ENCODE measurements at regions not wholly inside any gene's neighbourhood (a gene's known extent, or its start where the extent isn't known, plus 50 kb on each side); places are given as distances from the start of the nearest gene placed in this dataset.

- no peak overlapping the region for H3K27ac ChIP-seq
- no peaks in the 10 kb centered on the region for H3K4me1 ChIP-seq (ENCODE audit: insufficient read depth)
- H3K4me2 ChIP-seq (ENCODE audit: unreplicated experiment), result no peak overlapping the region
- no peaks in the 10 kb centered on the region for H4K20me1 ChIP-seq (ENCODE audit: insufficient read depth)
- H3F3A ChIP-seq (ENCODE audit: insufficient read depth), result no peaks in the 10 kb centered on the region
- H3K9me2 ChIP-seq (ENCODE audit: insufficient read depth), result no peaks in the 10 kb centered on the region
- no peaks in the 10 kb centered on the region for H3K36me3 ChIP-seq (ENCODE audit: low read depth)
- in situ Hi-C loops (cut with MboI), result no loop called here
- H3K9ac ChIP-seq, result no peak overlapping the region
- TF ChIP-seq EZH2 (IDR thresholded peaks at IDR 0.05; ENCODE audit: insufficient read depth, poor library complexity, severe bottlenecking) (no peak), EZH2phosphoT487 (IDR thresholded peaks at IDR 0.05; ENCODE audit: insufficient read depth, low read depth) (no peak)
- DNase-seq, result no peak
- no peaks in the 10 kb centered on the region for H3K79me2 ChIP-seq (ENCODE audit: insufficient read depth)
- no peaks in the 10 kb centered on the region for H3K27me3 ChIP-seq (replicated peaks; ENCODE audit: insufficient read depth)
- no peak overlapping the region for H3K4me3 ChIP-seq
- no peaks in the 10 kb centered on the region for H3K9me3 ChIP-seq (ENCODE audit: low read depth)
- H2AFZ ChIP-seq, result no peak overlapping the region
- WGBS, 2 experiments (ENCODE audit: low coverage in 1 of 2, low lambda C conversion rate in 2 of 2, missing lambda C conversion rate in 2 of 2), result 47 to 56% methylated on average over 8 of the region's 8 CpGs
Observed at GRCh38 chr4:102165584-102165983, 179.7 kb downstream of the SLC39A8 start.

DNA sequence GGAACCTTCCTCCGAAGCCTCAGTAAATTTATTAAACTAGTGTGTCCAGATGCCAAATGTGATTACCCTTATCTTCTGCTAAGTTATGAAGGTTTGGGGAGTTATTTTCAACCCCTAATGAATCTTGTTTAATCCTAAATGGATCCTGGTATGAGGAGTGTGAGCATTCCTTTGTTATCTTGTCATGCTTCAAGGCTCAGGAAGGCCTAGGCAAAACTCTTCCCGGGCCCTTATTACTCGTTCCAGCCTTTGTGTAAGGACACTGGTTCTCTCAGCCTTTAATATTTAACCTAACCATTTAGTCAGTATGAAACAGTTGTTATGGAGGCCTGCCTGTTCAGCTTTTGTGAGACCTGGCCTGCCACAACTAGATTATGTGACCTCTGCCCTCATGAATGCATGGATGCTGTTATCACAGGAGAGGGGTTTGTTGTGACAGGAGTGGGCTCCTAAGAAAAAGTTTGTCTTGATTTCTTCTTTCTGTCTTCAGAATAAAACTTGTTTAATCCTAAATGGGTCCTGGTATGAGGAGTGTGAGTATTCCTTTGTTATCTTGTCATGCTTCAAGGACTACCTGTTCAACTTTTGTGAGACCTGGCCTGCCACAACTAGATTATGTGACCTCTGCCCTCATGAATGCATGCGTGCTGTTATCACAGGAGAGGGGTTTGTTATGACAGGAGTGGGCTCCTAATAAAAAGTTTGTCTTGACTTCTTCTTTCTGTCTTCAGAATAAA is 181.7 kb downstream of the SLC39A8 start:
- Histone ChIP-seq H3K9me2 (ENCODE audit: insufficient read depth) (no peaks in the 10 kb centered on the region), H4K20me1 (ENCODE audit: insufficient read depth) (no peaks in the 10 kb centered on the region), H3F3A (ENCODE audit: insufficient read depth) (no peaks in the 10 kb centered on the region), H3K36me3 (ENCODE audit: low read depth) (no peaks in the 10 kb centered on the region), H3K27me3 (replicated peaks; ENCODE audit: insufficient read depth) (no peaks in the 10 kb centered on the region), H3K9me3 (ENCODE audit: low read depth) (no peaks in the 10 kb centered on the region), H3K4me3 (no peak overlapping the region), H3K4me2 (ENCODE audit: unreplicated experiment) (no peak overlapping the region), H3K27ac (no peak overlapping the region), H3K4me1 (ENCODE audit: insufficient read depth) (no peaks in the 10 kb centered on the region), H2AFZ (no peak overlapping the region), H3K79me2 (ENCODE audit: insufficient read depth) (no peaks in the 10 kb centered on the region), H3K9ac (no peak overlapping the region)
- in situ Hi-C loops (cut with MboI), result no loop called here
- 48 to 49% methylated on average over 4 of the region's 4 CpGs for WGBS, 2 experiments (ENCODE audit: low coverage in 1 of 2, low lambda C conversion rate in 2 of 2, missing lambda C conversion rate in 2 of 2)
- no peak for TF ChIP-seq EZH2 (IDR thresholded peaks at IDR 0.05; ENCODE audit: insufficient read depth, poor library complexity, severe bottlenecking)
- TF ChIP-seq EZH2phosphoT487 (IDR thresholded peaks at IDR 0.05; ENCODE audit: insufficient read depth, low read depth), result no peak
- no peak for DNase-seq

- Histone ChIP-seq H3K4me3 (no peak overlapping the region), H3F3A (ENCODE audit: insufficient read depth) (no peaks in the 10 kb centered on the region)
- WGBS, 2 experiments (ENCODE audit: low coverage in 1 of 2, low lambda C conversion rate in 2 of 2, missing lambda C conversion rate in 2 of 2), result 73 to 79% methylated on average over 6 of the region's 6 CpGs
Observed at GRCh38 chr4:102157984-102158383, 187.3 kb downstream of the SLC39A8 start.

DNA sequence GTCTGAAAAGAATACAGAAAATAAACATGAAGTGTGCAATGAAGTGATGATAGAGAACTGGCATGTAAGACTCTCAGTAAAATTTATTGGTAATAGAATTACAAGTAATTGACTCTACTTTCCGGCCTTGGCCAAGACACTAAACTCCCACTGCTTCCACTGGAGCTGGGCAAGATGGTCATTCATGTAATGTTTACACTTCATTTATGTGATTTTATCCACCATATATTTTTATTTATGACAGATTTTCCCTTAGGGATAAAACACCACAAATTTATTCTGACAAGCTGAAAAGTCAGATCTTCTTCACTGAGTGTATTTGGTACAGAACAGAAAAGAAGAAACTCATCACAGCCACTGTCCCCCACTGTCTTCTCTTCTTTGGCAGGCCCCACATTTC is 191.9 kb downstream of the SLC39A8 start:
- Histone ChIP-seq H2AFZ (no peak overlapping the region), H3K9me3 (ENCODE audit: low read depth) (no peaks in the 10 kb centered on the region), H3K27ac (no peak overlapping the region), H3K9ac (no peak overlapping the region), H3K4me2 (ENCODE audit: unreplicated experiment) (no peak overlapping the region), H4K20me1 (ENCODE audit: insufficient read depth) (no peaks in the 10 kb centered on the region), H3K4me1 (ENCODE audit: insufficient read depth) (no peaks in the 10 kb centered on the region), H3K79me2 (ENCODE audit: insufficient read depth) (no peaks in the 10 kb centered on the region), H3K27me3 (replicated peaks; ENCODE audit: insufficient read depth) (no peaks in the 10 kb centered on the region), H3K4me3 (no peak overlapping the region), H3F3A (ENCODE audit: insufficient read depth) (no peaks in the 10 kb centered on the region), H3K9me2 (ENCODE audit: insufficient read depth) (no peaks in the 10 kb centered on the region), H3K36me3 (ENCODE audit: low read depth) (no peaks in the 10 kb centered on the region)
- 8 to 11% methylated on average over 1 of the region's 1 CpG for WGBS, 2 experiments (ENCODE audit: low coverage in 1 of 2, low lambda C conversion rate in 2 of 2, missing lambda C conversion rate in 2 of 2)
- TF ChIP-seq EZH2 (IDR thresholded peaks at IDR 0.05; ENCODE audit: insufficient read depth, poor library complexity, severe bottlenecking) (no peak), EZH2phosphoT487 (IDR thresholded peaks at IDR 0.05; ENCODE audit: insufficient read depth, low read depth) (no peak)
- no peak for DNase-seq
- in situ Hi-C loops (cut with MboI), result no loop called here

More at GRCh38 chr4:102157984-102158383, 187.3 kb downstream of the SLC39A8 start:
- H4K20me1 ChIP-seq (ENCODE audit: insufficient read depth), result no peaks in the 10 kb centered on the region
- H3K79me2 ChIP-seq (ENCODE audit: insufficient read depth), result no peaks in the 10 kb centered on the region
- no peaks in the 10 kb centered on the region for H3K36me3 ChIP-seq (ENCODE audit: low read depth)
- no peak overlapping the region for H2AFZ ChIP-seq
- no peak overlapping the region for H3K4me2 ChIP-seq (ENCODE audit: unreplicated experiment)
- H3K4me1 ChIP-seq (ENCODE audit: insufficient read depth), result no peaks in the 10 kb centered on the region
- in situ Hi-C loops (cut with MboI), result no loop called here
- no peak for TF ChIP-seq EZH2 (IDR thresholded peaks at IDR 0.05; ENCODE audit: insufficient read depth, poor library complexity, severe bottlenecking)
- no peak for TF ChIP-seq EZH2phosphoT487 (IDR thresholded peaks at IDR 0.05; ENCODE audit: insufficient read depth, low read depth)
- no peak overlapping the region for H3K9ac ChIP-seq
- DNase-seq, result no peak
- no peak overlapping the region for H3K27ac ChIP-seq
- no peaks in the 10 kb centered on the region for H3K9me2 ChIP-seq (ENCODE audit: insufficient read depth)
- H3K9me3 ChIP-seq (ENCODE audit: low read depth), result no peaks in the 10 kb centered on the region
- no peaks in the 10 kb centered on the region for H3K27me3 ChIP-seq (replicated peaks; ENCODE audit: insufficient read depth)

Measured in GM23248 (cell line).